Kidney (tissue), 13 donors: ENCODE measurements at regions not wholly inside any gene's neighbourhood (a gene's known extent, or its start where the extent isn't known, plus 50 kb on each side); places are given as distances from the start of the nearest gene placed in this dataset.
"Not testable (repeated sequence)": the region's sequence is repeated elsewhere in the genome, so short reads cannot be mapped to it uniquely, and the experiment has no call there.

Experiments used
- DNase-seq, 5 donors: peaks; one replicate each; pipeline ENCODE4 v3.0.0-alpha.2; 2013 to 2020
- FAIRE-seq: peaks from 2 replicates; lab custom pipeline; 2012; peaks lifted over from hg19 to GRCh38; lab: Jason Lieb, UNC
- H3K27ac ChIP-seq, 2 donors: one replicate each; pipeline ENCODE4 v1.7.0; 2013; ENCODE audit warnings: low read depth in 2 of 2, low read length in 2 of 2, inconsistent platforms in 1 of 2
- H3K27me3 ChIP-seq: one replicate; pipeline ENCODE4 v1.7.1; 2013; ENCODE audit warnings: low read length, inconsistent platforms; ENCODE audit not compliant: control insufficient read depth, insufficient read depth
- H3K36me3 ChIP-seq, 3 donors: one replicate each; pipeline versions ENCODE4 v1.7.0 to v1.7.1; 2013; ENCODE audit warnings: low read length in 3 of 3, control low read depth in 1 of 3, inconsistent platforms in 1 of 3; ENCODE audit not compliant: insufficient read depth in 3 of 3, control insufficient read depth in 2 of 3
- H3K4me1 ChIP-seq, 3 donors: one replicate each; pipeline versions ENCODE4 v1.7.0 to v1.7.1; 2013; ENCODE audit warnings: low read length in 3 of 3, inconsistent platforms in 1 of 3, low read depth in 1 of 3; ENCODE audit not compliant: control insufficient read depth in 2 of 3, insufficient read depth in 2 of 3
- H3K4me3 ChIP-seq, 3 donors: one replicate each; pipeline versions ENCODE4 v1.7.0 to v1.8.1; 2013; ENCODE audit warnings: low read length in 3 of 3, control low read depth in 1 of 3, inconsistent platforms in 1 of 3
- H3K9ac ChIP-seq, 3 donors: one replicate each; pipeline versions ENCODE4 v1.7.0 to v1.7.1; 2013; ENCODE audit warnings: low read length in 3 of 3, control low read depth in 1 of 3, inconsistent platforms in 1 of 3
- H3K9me3 ChIP-seq, 3 donors: one replicate each; pipeline versions ENCODE4 v1.7.0 to v1.7.1; 2013; ENCODE audit warnings: low read length in 3 of 3, control low read depth in 1 of 3, inconsistent platforms in 1 of 3; ENCODE audit not compliant: control insufficient read depth in 2 of 3, insufficient read depth in 1 of 3
- CTCF ChIP-seq: IDR thresholded peaks from 3 replicates; pipeline ENCODE4 v1.5.1; 2012; ENCODE audit warnings: mild to moderate bottlenecking, moderate library complexity, borderline replicate concordance; ENCODE audit not compliant: insufficient read depth; ENCODE audit errors: extremely low read depth
- intact Hi-C: fragments of 100-400 bp; cut with DNase I; formaldehyde crosslinking; loops from one replicate; pipeline ENCODE4 v1.11.1; 2022
- donor health status: control.
- donor health status: control.
- donor health status: control.
- donor health status: control.
- donor health status: control.
- donor health status: DM: yes; HTN: yes; CAD: no.
- donor health status: Normal renal cell carcinoma (clear cell type).

DNA sequence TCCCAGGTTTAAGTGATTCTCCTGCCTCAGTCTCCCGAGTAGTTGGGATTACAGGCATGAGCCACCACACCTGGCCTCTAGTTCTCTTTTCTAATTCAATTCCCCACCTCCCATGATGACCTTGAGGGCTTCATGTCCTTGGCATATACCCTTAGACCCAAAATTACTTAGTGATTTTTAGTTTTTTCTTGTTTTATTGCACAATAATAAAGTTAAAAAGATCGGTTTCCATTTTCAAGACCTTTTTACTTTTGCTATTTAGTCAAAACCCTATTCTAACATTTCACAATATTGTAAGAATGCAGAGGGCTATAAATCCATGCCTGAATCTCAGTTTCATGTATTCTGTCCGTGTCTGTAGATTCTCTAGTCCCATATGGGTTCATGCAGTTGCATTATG, 354.6 kb upstream of the FANCL start:
- Histone ChIP-seq H3K4me1 (no peaks in the 10 kb centered on the region), H3K36me3 (no peaks in the 10 kb centered on the region), H3K27ac (no peak overlapping the region), H3K4me3 (no peak overlapping the region), H3K27me3 (no peaks in the 10 kb centered on the region), H3K9ac (no peak overlapping the region), H3K9me3 (no peaks in the 10 kb centered on the region)
- no peak for DNase-seq
- intact Hi-C loops: no loop called here
- TF ChIP-seq CTCF: no peak
- FAIRE-seq: no peak

- no peaks in the 10 kb centered on the region for H3K36me3 ChIP-seq
- H3K9ac ChIP-seq: no peak overlapping the region
- intact Hi-C loops: no loop called here
- H3K4me1 ChIP-seq: no peaks in the 10 kb centered on the region
- FAIRE-seq: no peak
- TF ChIP-seq CTCF: no peak
- no peaks in the 10 kb centered on the region for H3K27me3 ChIP-seq
- no peak overlapping the region for H3K27ac ChIP-seq
- no peak overlapping the region for H3K4me3 ChIP-seq
- H3K9me3 ChIP-seq: no peaks in the 10 kb centered on the region
- no peak for DNase-seq
Measured at GRCh38 chr2:58594762-58595161, 353.6 kb upstream of the FANCL start.

DNA sequence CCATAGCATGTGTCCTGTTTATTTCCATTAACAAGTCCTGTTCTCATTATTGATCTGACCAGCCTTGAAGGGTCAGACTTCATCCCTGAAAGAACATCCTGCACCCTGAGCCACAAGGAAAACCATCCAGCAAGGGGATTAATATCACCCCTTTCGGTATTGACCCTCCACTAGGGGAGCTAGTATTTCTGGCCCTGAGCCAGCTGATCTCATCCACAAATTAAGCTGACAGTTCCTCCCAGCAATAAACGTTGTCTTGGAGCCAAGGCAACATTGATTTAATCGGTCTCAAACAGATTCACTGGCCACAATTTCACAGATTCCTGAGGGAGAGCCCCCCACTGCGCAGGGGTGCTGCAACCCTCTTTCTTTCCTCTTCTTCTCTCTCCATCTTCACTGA, 353.1 kb upstream of the FANCL start:
- no peak for FAIRE-seq
- Histone ChIP-seq H3K9me3 (no peaks in the 10 kb centered on the region), H3K27ac (no peak overlapping the region), H3K4me3 (no peak overlapping the region), H3K4me1 (no peaks in the 10 kb centered on the region), H3K9ac (no peak overlapping the region), H3K27me3 (no peaks in the 10 kb centered on the region), H3K36me3 (no peaks in the 10 kb centered on the region)
- intact Hi-C loops: no loop called here
- TF ChIP-seq CTCF: no peak
- no peak for DNase-seq

GRCh38 chr2:58586178-58586577, 345.1 kb upstream of the FANCL start:
- H3K36me3 ChIP-seq, H3K27ac ChIP-seq, intact Hi-C loops, DNase-seq, H3K4me1 ChIP-seq, H3K4me3 ChIP-seq, H3K27me3 ChIP-seq, H3K9me3 ChIP-seq, FAIRE-seq, H3K9ac ChIP-seq: not testable (repeated sequence)
